Naive B cell (primary cell): ENCODE measurements at regions not wholly inside any gene's neighbourhood (a gene's known extent, or its start where the extent isn't known, plus 50 kb on each side); places are given as distances from the start of the nearest gene placed in this dataset.

ENCODE experiments used
- ATAC-seq, 2 donors: fragments of 150-1000 bp; cut with Tn5 transposase; 2 replicates each; pipeline ENCODE4 v1.10.0; 2021; ENCODE audit warnings: low read depth in 2 of 2, mild to moderate bottlenecking in 2 of 2, moderate library complexity in 2 of 2
- DNase-seq: peaks from one replicate; pipeline ENCODE4 v3.0.0; 2022
- H3K27ac Mint-ChIP-seq, 6 donors: one replicate each; pipeline ENCODE4 v1.8.0; 2020 to 2022; ENCODE audit warnings: mild to moderate bottlenecking in 6 of 6, mixed read lengths in 6 of 6, moderate library complexity in 5 of 6, inconsistent platforms in 2 of 6
- H3K27me3 Mint-ChIP-seq, 3 donors: one replicate each; pipeline ENCODE4 v1.8.0; 2021 to 2022; ENCODE audit warnings: mixed read lengths in 3 of 3, mild to moderate bottlenecking in 1 of 3
- H3K36me3 Mint-ChIP-seq, 2 donors: one replicate each; pipeline ENCODE4 v1.8.0; 2020 to 2022; ENCODE audit warnings: mixed read lengths in 2 of 2, inconsistent platforms in 1 of 2, mild to moderate bottlenecking in 1 of 2
- H3K4me1 Mint-ChIP-seq, 3 donors: one replicate each; pipeline ENCODE4 v1.8.0; 2020 to 2022; ENCODE audit warnings: mixed read lengths in 3 of 3, inconsistent platforms in 1 of 3, mild to moderate bottlenecking in 1 of 3, moderate library complexity in 1 of 3
- H3K4me3 Mint-ChIP-seq, 8 donors: one replicate each; pipeline ENCODE4 v1.8.0; 2020 to 2022; ENCODE audit warnings: mild to moderate bottlenecking in 8 of 8, mixed read lengths in 8 of 8, moderate library complexity in 8 of 8, inconsistent platforms in 2 of 8
- H3K9me3 Mint-ChIP-seq, 7 donors: one replicate each; pipeline ENCODE4 v1.8.0; 2020 to 2022; ENCODE audit warnings: mixed read lengths in 7 of 7, mild to moderate bottlenecking in 5 of 7, inconsistent platforms in 2 of 7, moderate library complexity in 1 of 7

DNA sequence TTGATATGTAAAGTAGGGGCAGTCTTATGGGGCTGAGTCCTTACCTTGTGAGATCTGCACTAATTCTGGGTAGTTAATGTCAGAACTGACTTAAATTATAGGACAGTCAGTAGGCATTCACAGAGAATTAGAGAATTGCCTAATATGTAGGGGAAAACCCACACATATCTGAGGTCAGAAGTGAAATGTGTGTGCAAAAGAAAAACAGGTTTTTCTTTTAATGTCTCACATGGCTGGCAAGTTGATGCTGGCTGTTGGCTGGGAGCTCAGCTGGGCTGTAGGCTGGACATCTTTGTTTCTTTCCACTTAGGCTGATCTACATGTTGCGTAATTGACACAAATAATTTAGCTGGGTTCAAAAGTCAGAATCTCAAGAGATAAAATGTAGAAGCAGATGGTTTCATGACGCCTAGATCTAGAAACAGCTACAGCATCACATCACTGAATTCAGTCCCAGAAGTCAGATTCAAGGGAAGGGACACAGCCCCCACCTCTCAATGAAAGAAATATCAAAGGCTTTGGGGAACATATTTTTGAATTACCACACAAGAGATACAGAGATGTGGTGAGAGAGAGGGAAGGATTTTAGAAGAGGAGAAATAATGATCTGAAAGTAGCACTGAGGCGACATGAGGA lies 98.9 kb downstream of the TNFSF18 start:
- no peak overlapping the region for H3K27ac Mint-ChIP-seq
- H3K9me3 Mint-ChIP-seq = no peaks in the 10 kb centered on the region
- DNase-seq (no peak), ATAC-seq (no peak)
- peaks cover 8 to 19% (median 10%) of the 10 kb centered on the region in 3 donors for H3K4me1 Mint-ChIP-seq
- no peaks in the 10 kb centered on the region for H3K36me3 Mint-ChIP-seq
- H3K27me3 Mint-ChIP-seq = peaks cover 0 to 15% (median 6%) of the 10 kb centered on the region in 3 donors
- H3K4me3 Mint-ChIP-seq = no peak overlapping the region

DNA sequence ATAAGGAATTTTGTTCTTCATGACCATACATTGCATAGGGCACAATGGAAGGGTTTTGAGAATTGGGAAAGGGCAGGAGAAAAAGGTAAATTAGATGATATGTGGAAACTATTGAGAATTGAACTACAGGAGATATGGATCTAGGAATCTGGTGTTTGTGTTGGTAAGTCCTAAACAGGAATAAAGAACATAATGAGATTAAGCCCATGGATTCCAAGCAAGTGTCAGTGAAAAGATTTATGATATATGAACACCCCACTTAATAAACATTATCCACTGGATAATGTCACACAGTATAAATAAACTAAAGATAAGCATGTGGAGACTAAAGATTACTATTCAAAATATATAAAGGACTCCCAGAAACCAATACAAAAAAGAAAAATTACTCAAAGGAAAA lies 98.2 kb downstream of the TNFSF18 start:
- Mint-ChIP-seq H3K27me3 (peaks cover 0 to 15% (median 6%) of the 10 kb centered on the region in 3 donors), H3K4me3 (no peak overlapping the region), H3K36me3 (no peaks in the 10 kb centered on the region), H3K4me1 (peaks cover 8 to 17% (median 10%) of the 10 kb centered on the region in 3 donors), H3K9me3 (no peaks in the 10 kb centered on the region), H3K27ac (no peak overlapping the region)
- no peak for DNase-seq
- no peak for ATAC-seq

DNA sequence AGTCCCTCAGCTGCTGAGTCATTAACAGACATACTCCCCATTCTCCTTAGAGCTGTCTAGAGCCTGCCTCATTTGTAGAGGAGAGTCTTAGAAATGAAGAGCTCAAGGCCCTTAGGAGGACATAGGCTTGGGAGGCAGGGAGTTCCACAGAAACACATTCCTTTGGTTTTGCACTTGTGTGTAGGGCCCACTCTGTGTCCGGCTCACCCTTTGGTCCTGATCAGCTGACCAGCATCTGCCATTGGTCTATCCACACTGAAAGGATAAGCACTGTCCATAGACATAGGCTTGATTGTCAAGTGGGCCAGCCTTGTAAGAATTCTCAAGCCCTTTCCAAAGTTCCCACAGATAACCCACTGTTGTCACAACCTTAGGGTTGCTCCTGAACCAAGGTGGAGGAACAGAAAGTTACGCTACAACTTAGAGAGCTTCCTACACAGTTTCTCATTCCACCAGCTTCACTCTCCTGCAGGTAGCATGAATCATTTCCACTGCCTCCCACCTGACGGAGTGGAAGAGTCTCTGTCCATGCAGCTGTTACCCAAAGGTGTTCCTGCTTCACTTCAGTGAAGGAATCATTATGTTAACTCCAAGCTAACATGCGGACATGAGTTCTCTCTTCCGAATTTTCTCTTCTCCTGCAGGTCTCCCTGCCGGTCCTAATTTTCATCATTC lies 96.1 kb downstream of the TNFSF18 start:
- DNase-seq (no peak), ATAC-seq (no peak)
- Mint-ChIP-seq H3K9me3 (no peaks in the 10 kb centered on the region), H3K27ac (no peak overlapping the region), H3K4me1 (peaks cover 7 to 18% (median 9%) of the 10 kb centered on the region in 3 donors), H3K27me3 (peaks cover 0 to 15% (median 6%) of the 10 kb centered on the region in 3 donors), H3K4me3 (no peak overlapping the region), H3K36me3 (no peaks in the 10 kb centered on the region)

DNA sequence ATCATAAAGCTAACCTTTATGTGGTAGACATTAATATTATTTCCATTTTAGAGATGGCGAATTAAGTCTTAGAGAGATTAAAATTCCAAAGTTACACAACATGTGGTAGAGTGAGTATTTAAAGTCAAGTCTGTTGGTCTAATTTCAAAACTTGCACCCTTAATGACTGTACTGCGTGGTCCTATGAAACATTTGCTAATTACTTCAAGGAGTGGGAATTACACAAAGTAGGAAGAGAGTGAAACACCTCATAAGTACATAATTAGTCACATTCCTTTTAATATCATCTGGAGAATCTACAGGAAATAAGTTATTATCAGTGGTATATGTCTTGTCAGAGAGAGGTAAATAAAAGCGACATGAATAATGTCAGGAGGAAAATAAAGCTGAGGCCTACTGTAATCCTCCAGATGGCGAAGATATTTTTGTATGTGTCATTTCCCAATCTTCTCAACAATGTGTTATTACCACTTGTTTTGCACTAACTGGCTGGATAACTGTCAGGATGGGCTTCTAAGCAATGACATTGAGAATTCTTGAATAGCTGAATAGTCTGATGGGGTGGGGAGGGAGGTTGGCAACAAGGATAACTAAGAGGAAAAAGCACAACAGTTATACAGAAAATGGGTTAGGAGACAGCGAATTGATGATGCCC lies 95.5 kb downstream of the TNFSF18 start:
- Mint-ChIP-seq H3K4me1 (peaks cover 7 to 18% (median 12%) of the 10 kb centered on the region in 3 donors), H3K36me3 (no peaks in the 10 kb centered on the region), H3K27ac (no peak overlapping the region), H3K4me3 (no peak overlapping the region), H3K9me3 (no peaks in the 10 kb centered on the region), H3K27me3 (peaks cover 0 to 15% (median 6%) of the 10 kb centered on the region in 3 donors)
- DNase-seq (no peak), ATAC-seq (no peak)

DNA sequence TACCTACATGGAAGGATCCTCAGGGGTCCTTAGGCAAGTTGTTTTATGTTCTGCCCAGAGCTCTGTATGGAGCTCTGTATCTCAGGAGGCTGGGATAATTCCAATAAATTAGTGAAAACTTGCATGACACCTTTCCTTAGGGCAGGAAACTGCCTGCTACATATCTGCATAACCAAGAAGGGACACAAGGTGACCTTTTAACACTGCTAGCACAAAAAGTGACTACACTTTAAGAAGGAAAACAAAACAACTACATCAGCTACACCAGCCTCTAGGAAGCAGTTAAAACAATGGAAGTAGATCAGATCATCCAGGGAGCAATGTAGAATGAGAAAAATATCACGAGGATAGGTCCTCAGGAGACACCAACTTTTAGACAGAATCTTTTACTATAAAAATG lies 93.9 kb downstream of the TNFSF18 start:
- Mint-ChIP-seq H3K9me3 (peaks cover 0 to 3% (median 0%) of the 10 kb centered on the region in 7 donors), H3K27me3 (peaks cover 0 to 13% (median 6%) of the 10 kb centered on the region in 3 donors), H3K36me3 (no peaks in the 10 kb centered on the region), H3K27ac (no peak overlapping the region), H3K4me1 (peaks cover 7 to 15% (median 12%) of the 10 kb centered on the region in 3 donors), H3K4me3 (no peak overlapping the region)
- no peak for ATAC-seq
- no peak for DNase-seq

DNA sequence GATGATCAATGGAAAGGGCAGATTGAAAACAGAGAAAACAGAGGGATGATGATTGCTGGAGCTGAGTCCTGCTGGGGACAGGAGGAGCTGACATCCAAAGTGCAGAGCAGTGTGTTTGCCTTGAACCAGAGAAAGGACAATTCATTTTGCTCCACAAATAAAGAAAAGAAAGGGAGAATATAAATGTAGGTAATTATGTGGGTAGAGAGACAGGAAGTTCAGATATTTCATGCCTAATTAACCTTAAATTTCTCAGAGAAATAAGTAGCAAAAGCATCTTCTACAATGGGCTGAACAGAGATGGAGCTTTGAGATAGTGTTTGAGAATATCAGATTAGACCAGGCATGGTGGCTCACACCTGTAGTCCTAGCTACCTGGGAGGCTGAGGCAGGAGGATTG lies 93.2 kb downstream of the TNFSF18 start:
- Mint-ChIP-seq H3K4me1 (peaks cover 7 to 13% (median 12%) of the 10 kb centered on the region in 3 donors), H3K27ac (no peak overlapping the region), H3K36me3 (no peaks in the 10 kb centered on the region), H3K9me3 (peaks cover 0 to 3% (median 0%) of the 10 kb centered on the region in 7 donors), H3K27me3 (peaks cover 0 to 7% (median 6%) of the 10 kb centered on the region in 3 donors), H3K4me3 (no peak overlapping the region)
- DNase-seq (no peak), ATAC-seq (no peak)

DNA sequence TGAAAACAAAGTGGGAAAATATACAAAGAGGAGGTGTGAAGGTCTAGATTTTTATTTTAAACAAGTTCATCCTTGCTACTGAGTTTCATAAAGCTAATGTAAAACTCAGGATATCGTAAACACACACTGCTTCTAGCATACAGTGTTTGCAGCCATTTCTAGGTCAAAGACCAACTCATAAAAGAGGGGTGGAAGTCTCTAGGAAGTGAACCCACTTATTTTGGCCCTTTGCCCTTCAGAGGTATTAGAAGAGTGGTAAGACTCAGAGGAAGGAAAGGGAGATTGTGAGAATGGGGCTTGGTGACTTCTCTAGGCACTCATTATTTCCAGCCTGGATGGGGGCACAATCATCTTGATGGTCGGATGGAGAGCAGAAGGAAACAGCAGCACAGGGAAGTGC lies 91.2 kb downstream of the TNFSF18 start:
- Mint-ChIP-seq H3K27me3 (peaks cover 0 to 7% (median 6%) of the 10 kb centered on the region in 3 donors), H3K9me3 (peaks cover 0 to 5% (median 0%) of the 10 kb centered on the region in 7 donors), H3K36me3 (no peaks in the 10 kb centered on the region), H3K4me1 (peaks cover 7 to 13% (median 12%) of the 10 kb centered on the region in 3 donors), H3K4me3 (no peak overlapping the region), H3K27ac (peak overlapping the region in 1 of 6 donors; percentile 4)
- ATAC-seq (no peak), DNase-seq (no peak)

DNA sequence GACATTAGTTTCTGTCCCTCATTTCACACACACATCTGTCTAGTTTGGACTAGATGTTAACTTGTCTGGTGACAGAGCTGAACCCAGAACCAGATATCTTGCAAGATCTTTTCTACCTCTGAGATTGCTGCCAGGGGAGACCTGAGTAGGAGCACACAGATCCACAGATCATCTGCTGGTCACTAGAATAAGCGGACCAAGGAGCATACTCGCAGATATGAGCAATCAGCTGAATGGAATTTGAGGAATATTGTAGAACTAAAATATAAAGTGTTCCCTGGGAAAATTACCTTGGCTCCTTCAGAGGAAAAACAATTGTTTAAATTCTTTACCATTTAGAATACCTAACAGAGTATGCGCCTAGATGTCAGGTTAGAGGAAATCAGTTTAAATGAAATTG lies 90.7 kb downstream of the TNFSF18 start:
- Mint-ChIP-seq H3K9me3 (peaks cover 0 to 5% (median 0%) of the 10 kb centered on the region in 7 donors), H3K36me3 (no peaks in the 10 kb centered on the region), H3K4me1 (peaks cover 7 to 13% (median 12%) of the 10 kb centered on the region in 3 donors), H3K27ac (no peak overlapping the region), H3K27me3 (peaks cover 0 to 7% (median 6%) of the 10 kb centered on the region in 3 donors), H3K4me3 (no peak overlapping the region)
- no peak for ATAC-seq
- DNase-seq = no peak

DNA sequence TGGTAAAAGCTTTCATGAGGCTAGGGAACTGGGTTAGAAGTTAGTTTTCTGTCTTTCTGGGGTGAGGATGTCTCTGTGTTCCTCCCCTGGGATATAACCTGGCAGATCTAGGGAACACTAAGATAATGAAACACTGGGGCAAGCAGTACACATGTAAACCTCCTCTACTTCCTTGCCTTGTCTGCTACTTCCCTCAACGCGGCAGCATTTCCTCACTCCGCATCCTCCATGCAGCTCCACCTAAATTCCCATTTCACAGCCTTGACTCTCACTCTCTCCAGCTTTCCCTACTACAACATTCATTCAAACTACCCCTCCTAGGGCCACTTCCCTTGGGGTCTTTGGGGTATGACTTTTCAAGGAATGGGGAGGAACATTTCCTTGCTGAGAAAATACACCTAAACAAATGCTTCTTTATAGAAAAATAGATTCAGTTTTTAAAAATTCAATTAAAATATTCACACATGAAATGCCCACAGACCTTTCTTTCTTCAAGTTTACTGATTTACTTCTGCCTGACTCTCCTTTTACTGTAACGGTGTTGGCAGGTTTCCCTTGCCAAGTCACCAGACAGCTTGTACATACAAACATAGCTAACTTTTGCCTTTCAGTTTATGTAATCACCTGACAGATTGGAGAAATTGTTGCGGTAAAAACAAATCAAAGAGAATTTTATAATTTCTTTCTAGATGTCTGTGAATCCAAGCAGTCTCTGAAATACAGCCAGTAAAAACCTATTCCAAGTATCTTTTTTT lies 90.1 kb downstream of the TNFSF18 start:
- H3K27me3 Mint-ChIP-seq = peaks cover 0 to 7% (median under 1%) of the 10 kb centered on the region in 3 donors
- H3K9me3 Mint-ChIP-seq = peaks cover 0 to 5% (median 0%) of the 10 kb centered on the region in 7 donors
- H3K4me1 Mint-ChIP-seq = peaks cover 7 to 13% (median 12%) of the 10 kb centered on the region in 3 donors
- peak overlapping the region in 2 of 6 donors; percentile 61 to 77 for H3K27ac Mint-ChIP-seq
- ATAC-seq = no peak
- DNase-seq = no peak
- no peak overlapping the region for H3K4me3 Mint-ChIP-seq
- H3K36me3 Mint-ChIP-seq = no peaks in the 10 kb centered on the region

DNA sequence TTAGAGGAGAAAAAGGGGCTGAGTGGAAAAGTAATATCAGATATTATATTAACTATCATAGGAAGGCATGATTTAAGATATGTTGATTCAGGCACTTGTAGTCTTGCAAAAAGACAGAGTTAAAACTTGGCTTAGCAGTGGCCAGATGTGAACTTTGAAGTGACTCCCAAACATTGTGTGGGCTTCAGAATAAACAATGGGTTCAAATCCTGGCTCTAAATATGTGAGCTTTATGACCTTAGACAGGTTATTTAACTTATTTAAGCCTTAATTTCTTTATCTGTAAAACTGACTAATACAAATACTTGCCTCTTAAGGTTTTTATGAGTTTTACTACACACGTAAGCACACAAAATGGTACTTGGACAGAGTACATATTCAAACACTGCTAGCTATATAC lies 85.9 kb downstream of the TNFSF18 start:
- peaks cover 0 to 5% (median 2%) of the 10 kb centered on the region in 7 donors for H3K9me3 Mint-ChIP-seq
- no peak overlapping the region for H3K4me3 Mint-ChIP-seq
- no peaks in the 10 kb centered on the region for H3K36me3 Mint-ChIP-seq
- H3K27ac Mint-ChIP-seq = peak overlapping the region in 1 of 6 donors; percentile 75
- DNase-seq = no peak
- ATAC-seq = no peak
- peaks cover 0 to 4% (median under 1%) of the 10 kb centered on the region in 3 donors for H3K4me1 Mint-ChIP-seq
- no peaks in the 10 kb centered on the region for H3K27me3 Mint-ChIP-seq

DNA sequence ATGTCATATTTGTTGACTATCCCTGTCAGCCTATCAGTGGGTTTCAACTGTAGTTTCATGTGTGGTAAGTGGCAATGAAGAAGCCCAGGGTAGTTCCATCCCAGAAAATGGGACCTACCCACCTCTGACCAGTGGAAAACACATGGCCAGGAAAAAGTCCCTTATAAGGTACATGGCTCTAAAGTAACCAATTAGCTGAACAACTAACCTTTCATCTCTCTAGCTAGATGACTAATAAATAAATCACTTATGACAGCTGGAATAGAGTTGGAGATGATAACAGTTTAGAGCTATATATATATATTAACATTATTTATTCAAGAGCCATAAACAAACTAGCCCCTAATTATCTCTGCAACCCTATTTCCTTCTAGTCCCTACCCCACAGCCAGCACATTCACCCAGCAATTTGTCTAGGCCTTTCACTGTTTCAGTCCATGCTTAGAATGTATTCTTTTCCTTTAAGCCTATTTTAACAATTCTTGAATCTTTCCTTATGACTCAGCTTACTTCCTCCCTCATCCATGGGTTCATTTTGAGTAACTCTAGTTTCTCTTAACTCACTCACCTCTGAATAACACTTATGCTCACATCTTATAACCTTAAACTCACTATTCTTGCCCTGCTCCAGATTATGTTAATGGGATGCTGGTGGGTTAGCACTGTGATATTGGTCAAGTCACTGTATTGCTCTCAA lies 83.7 kb downstream of the TNFSF18 start:
- Mint-ChIP-seq H3K4me1 (no peaks in the 10 kb centered on the region), H3K36me3 (no peaks in the 10 kb centered on the region), H3K27ac (peak overlapping the region in 1 of 6 donors; percentile 8), H3K27me3 (no peaks in the 10 kb centered on the region), H3K4me3 (no peak overlapping the region), H3K9me3 (peaks cover 0 to 4% (median 0%) of the 10 kb centered on the region in 7 donors)
- DNase-seq (no peak), ATAC-seq (no peak)

DNA sequence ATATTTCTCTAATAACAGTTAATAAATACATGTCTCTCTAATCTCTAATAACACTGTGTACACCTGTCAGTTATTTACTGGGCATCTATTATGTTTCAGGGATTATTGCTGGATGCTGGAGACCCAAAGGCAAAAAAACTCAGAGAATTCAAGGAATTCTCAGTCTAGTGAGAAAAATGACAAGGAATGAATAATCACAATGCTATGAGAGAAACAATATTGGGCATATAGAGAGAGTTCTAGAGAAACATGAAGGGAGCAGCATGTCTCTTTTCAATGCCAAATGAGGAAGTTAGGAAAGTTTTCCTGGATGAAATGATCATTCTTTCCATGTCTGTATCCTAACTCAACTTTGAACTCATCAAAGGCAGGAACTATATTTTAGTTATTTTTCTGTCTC lies 82.8 kb downstream of the TNFSF18 start:
- Mint-ChIP-seq H3K9me3 (peaks cover 0 to 4% (median 0%) of the 10 kb centered on the region in 7 donors), H3K4me1 (no peaks in the 10 kb centered on the region), H3K27ac (no peak overlapping the region), H3K4me3 (no peak overlapping the region), H3K36me3 (no peaks in the 10 kb centered on the region), H3K27me3 (no peaks in the 10 kb centered on the region)
- ATAC-seq (no peak), DNase-seq (no peak)

DNA sequence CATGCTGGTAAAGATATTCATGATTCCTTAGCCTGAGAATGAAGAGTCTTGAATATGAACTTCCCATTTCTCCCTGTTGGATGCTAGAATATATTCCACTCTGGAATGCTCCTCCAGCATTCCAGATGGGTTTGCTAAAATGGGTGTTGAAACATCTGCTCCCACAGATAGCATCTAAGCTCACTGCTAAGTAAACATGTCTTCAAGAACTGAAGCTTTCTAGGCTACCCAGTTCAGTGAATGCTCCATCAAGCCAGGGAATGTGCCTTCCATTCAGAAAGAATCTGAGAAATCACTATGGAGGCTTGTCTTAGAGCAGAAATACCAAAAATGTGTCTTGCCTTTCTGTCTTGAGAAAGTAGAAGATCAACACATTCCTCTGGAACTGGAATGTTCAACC lies 81.1 kb downstream of the TNFSF18 start:
- ATAC-seq (no peak), DNase-seq (no peak)
- H3K9me3 Mint-ChIP-seq = peaks cover 0 to 4% (median 0%) of the 10 kb centered on the region in 7 donors
- no peak overlapping the region for H3K4me3 Mint-ChIP-seq
- no peak overlapping the region for H3K27ac Mint-ChIP-seq
- H3K36me3 Mint-ChIP-seq = no peaks in the 10 kb centered on the region
- H3K27me3 Mint-ChIP-seq = no peaks in the 10 kb centered on the region
- no peaks in the 10 kb centered on the region for H3K4me1 Mint-ChIP-seq
